Peyer's patch (tissue), 4 donors: ENCODE measurements at regions not wholly inside any gene's neighbourhood (a gene's known extent, or its start where the extent isn't known, plus 50 kb on each side); places are given as distances from the start of the nearest gene placed in this dataset.

Experiments used
- CTCF ChIP-seq, 6 experiments: fragments of 450-650 bp in 4 of 6; fragments of 200-600 bp in 2 of 6; sonication (generic) in 1 of 6; IDR thresholded peaks; one replicate each; pipeline ENCODE4 v1.5.1; 2017 to 2019; ENCODE audit warnings: antibody characterized with exemption in 6 of 6, mild to moderate bottlenecking in 3 of 6, moderate library complexity in 1 of 6
- POLR2A ChIP-seq, 2 donors: fragments of 450-650 bp; IDR thresholded peaks; one replicate each; pipeline ENCODE4 v1.5.1; 2017; ENCODE audit warnings: antibody characterized with exemption in 2 of 2, mild to moderate bottlenecking in 2 of 2, moderate library complexity in 2 of 2

DNA sequence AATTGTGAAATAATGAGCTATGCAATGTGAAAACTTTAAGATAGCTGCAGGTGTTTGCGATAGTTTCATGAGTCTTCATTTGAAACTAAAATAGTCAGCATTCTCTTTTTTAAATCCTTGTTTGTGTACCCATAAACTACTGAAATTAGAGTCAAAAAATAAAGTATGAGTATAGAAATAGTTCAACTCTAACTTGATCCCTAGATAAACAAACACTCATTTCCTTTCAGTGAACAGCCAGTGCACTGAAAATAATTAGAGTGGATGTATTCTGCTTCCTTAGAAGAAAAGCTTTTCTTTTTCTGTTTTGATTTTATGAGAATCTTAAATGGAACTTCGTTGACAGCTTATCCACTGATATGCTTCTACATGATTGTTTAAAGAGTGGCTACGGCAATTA, 1033.4 kb downstream of the SOCS6 start:
- TF ChIP-seq POLR2A (IDR thresholded peaks at IDR 0.05) (no peak), CTCF (IDR thresholded peaks at IDR 0.05) (no peak)
